ENCODE measurements at regions not wholly inside any gene's neighbourhood (a gene's known extent, or its start where the extent isn't known, plus 50 kb on each side); places are given as distances from the start of the nearest gene placed in this dataset.

DNA sequence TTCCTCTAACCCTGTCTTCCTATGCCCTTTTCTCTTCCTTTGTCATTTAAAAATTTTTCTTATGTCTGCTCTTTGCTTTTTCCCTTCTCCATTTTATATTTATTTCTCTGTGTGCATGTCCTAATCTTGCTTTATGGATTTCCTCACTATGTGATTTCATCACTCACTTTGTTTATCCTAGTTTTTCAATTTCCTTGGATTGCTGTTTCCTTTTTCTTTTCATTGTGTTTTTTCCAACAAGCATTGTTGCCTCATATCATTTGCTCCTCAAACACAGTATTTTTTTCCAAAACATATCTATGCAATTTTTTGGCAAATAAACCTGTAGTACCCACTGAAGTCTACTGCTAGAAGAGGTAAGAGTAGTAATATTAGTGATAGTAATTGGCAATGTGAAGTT is 67.4 kb upstream of the PNPT1 start:
- Mint-ChIP-seq H3K9me3 (ENCODE audit: low read depth) (no peaks in the 10 kb centered on the region), H3K27me3 (peaks cover 15% of the 10 kb centered on the region), H3K27ac (no peak overlapping the region), H3K4me3 (no peak overlapping the region), H3K36me3 (no peaks in the 10 kb centered on the region), H3K4me1 (no peaks in the 10 kb centered on the region)
- ATAC-seq (no peak), DNase-seq (no peak)
- CTCF ChIA-PET = no interaction called here

DNA sequence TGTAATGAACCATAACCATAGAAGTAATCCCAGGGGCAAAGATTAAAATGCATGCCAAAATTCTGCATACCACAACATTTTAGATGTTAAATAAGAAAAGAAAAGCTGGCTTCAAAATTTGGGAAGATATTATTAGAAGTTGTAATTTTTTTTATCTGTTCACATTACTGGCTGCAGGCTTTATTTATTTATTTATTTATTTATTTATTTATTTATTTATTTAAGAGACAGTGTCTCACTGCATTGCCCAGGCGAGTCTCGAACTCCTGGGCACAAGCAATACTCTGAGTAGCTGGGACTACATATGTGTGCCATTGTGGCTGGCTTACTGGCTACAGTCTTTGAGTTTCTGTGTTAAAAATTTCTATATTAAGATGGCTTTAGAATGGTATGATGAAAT is 66.5 kb upstream of the PNPT1 start:
- peaks cover 11% of the 10 kb centered on the region for H3K27me3 Mint-ChIP-seq
- H3K9me3 Mint-ChIP-seq (ENCODE audit: low read depth) = no peaks in the 10 kb centered on the region
- H3K27ac Mint-ChIP-seq = no peak overlapping the region
- no peaks in the 10 kb centered on the region for H3K36me3 Mint-ChIP-seq
- ATAC-seq (no peak), DNase-seq (no peak)
- no peaks in the 10 kb centered on the region for H3K4me1 Mint-ChIP-seq
- no peak overlapping the region for H3K4me3 Mint-ChIP-seq
- CTCF ChIA-PET = no interaction called here

- DNase-seq (no peak), ATAC-seq (no peak)
- Mint-ChIP-seq H3K27ac (no peak overlapping the region), H3K9me3 (ENCODE audit: low read depth) (no peaks in the 10 kb centered on the region), H3K4me3 (no peak overlapping the region), H3K36me3 (no peaks in the 10 kb centered on the region), H3K27me3 (peaks cover 8% of the 10 kb centered on the region), H3K4me1 (no peaks in the 10 kb centered on the region)
- CTCF ChIA-PET = no interaction called here
Observed at GRCh38 chr2:55759271-55759921, 65.8 kb upstream of the PNPT1 start.

DNA sequence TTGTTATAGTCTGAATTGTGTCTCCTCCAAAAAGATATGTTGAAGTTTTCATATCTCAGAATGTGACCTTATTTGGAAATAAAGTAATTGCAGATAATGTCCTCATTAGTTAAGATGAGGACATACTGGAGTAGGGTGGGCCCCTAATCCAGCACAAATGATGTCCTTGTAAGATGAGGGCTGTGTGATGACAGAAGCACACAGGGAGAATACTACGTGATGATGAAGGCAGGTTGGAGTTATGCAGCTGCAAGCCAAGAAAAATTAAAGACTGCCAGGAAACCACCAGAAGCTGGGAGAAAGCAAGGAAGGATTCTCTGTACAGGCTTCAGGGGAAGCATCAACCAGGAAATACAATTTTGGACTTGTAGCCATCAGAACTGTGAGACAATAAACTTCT is 58.3 kb upstream of the PNPT1 start:
- ATAC-seq (no peak), DNase-seq (no peak)
- H3K36me3 Mint-ChIP-seq = no peaks in the 10 kb centered on the region
- no peaks in the 10 kb centered on the region for H3K9me3 Mint-ChIP-seq (ENCODE audit: low read depth)
- no peaks in the 10 kb centered on the region for H3K27me3 Mint-ChIP-seq
- H3K4me3 Mint-ChIP-seq = no peak overlapping the region
- H3K4me1 Mint-ChIP-seq = no peaks in the 10 kb centered on the region
- CTCF ChIA-PET = no interaction called here
- H3K27ac Mint-ChIP-seq = no peak overlapping the region

DNA sequence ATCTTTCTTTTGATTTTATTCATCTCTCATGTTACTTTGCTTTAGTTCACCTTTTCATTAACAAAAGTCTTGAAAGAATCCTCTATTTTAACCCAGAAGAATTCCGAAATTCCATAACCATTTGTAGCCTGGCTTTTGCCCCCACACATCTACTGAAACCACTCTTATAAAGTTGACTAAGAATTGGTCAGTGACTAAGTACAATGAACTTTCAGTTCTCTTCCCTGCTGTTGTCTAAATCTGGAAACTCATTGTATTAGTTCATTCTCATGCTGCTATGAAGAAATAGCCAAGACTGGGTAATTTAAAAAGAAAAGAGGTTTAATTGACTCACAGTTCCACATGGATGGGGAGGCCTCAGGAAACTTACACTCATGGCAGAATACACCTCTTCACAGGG is 49.9 kb upstream of the PNPT1 start:
- peaks cover 2% of the 10 kb centered on the region for H3K27me3 Mint-ChIP-seq
- no peak overlapping the region for H3K27ac Mint-ChIP-seq
- H3K9me3 Mint-ChIP-seq (ENCODE audit: low read depth) = no peaks in the 10 kb centered on the region
- CTCF ChIA-PET = no interaction called here
- H3K4me3 Mint-ChIP-seq = no peak overlapping the region
- DNase-seq (no peak), ATAC-seq (no peak)
- no peaks in the 10 kb centered on the region for H3K4me1 Mint-ChIP-seq
- H3K36me3 Mint-ChIP-seq = no peaks in the 10 kb centered on the region

Measured in activated CD8-positive, alpha-beta memory T cell treated with anti-CD3 and anti-CD28 coated beads, Interleukin-2, amount 10 ng/mL, durations not matched to agents 7 days and 5 days (primary cell).